ENCODE measurements at regions not wholly inside any gene's neighbourhood (a gene's known extent, or its start where the extent isn't known, plus 50 kb on each side); places are given as distances from the start of the nearest gene placed in this dataset.
"Not testable (repeated sequence)": the region's sequence is repeated elsewhere in the genome, so short reads cannot be mapped to it uniquely, and the experiment has no call there.

GRCh38 chr4:79599691-79600090 lies 191.7 kb upstream of the GK2 start:
- Histone ChIP-seq H3K9ac (ENCODE audit: low read depth, low read length) (no peak overlapping the region), H3K36me3 (ENCODE audit: insufficient read depth, low read length) (no peaks in the 10 kb centered on the region), H3K9me3 (ENCODE audit: control insufficient read depth, insufficient read depth, low read length) (no peaks in the 10 kb centered on the region), H3K4me1 (ENCODE audit: insufficient read depth, low read length) (no peaks in the 10 kb centered on the region)

GRCh38 chr4:79598801-79599200 lies 190.8 kb upstream of the GK2 start:
- Histone ChIP-seq H3K9me3 (ENCODE audit: control insufficient read depth, insufficient read depth, low read length) (no peaks in the 10 kb centered on the region), H3K36me3 (ENCODE audit: insufficient read depth, low read length) (no peaks in the 10 kb centered on the region), H3K9ac (ENCODE audit: low read depth, low read length) (no peak overlapping the region), H3K4me1 (ENCODE audit: insufficient read depth, low read length) (no peaks in the 10 kb centered on the region)

GRCh38 chr4:79598214-79598613 lies 190.2 kb upstream of the GK2 start:
- Histone ChIP-seq H3K9ac (ENCODE audit: low read depth, low read length) (no peak overlapping the region), H3K4me1 (ENCODE audit: insufficient read depth, low read length) (no peaks in the 10 kb centered on the region), H3K36me3 (ENCODE audit: insufficient read depth, low read length) (no peaks in the 10 kb centered on the region), H3K9me3 (ENCODE audit: control insufficient read depth, insufficient read depth, low read length) (no peaks in the 10 kb centered on the region)

- H3K36me3 ChIP-seq (ENCODE audit: insufficient read depth, low read length) = no peaks in the 10 kb centered on the region
- H3K4me1 ChIP-seq (ENCODE audit: insufficient read depth, low read length) = no peaks in the 10 kb centered on the region
- no peaks in the 10 kb centered on the region for H3K9me3 ChIP-seq (ENCODE audit: control insufficient read depth, insufficient read depth, low read length)
- no peak overlapping the region for H3K9ac ChIP-seq (ENCODE audit: low read depth, low read length)
Observed at GRCh38 chr4:79597266-79597665, 189.2 kb upstream of the GK2 start.

GRCh38 chr4:79592218-79592617 lies 184.2 kb upstream of the GK2 start:
- H3K36me3 ChIP-seq (ENCODE audit: insufficient read depth, low read length); H3K9ac ChIP-seq (ENCODE audit: low read depth, low read length); H3K4me1 ChIP-seq (ENCODE audit: insufficient read depth, low read length); H3K9me3 ChIP-seq (ENCODE audit: control insufficient read depth, insufficient read depth, low read length): not testable (repeated sequence)

GRCh38 chr4:79588679-79589078 lies 180.7 kb upstream of the GK2 start:
- Histone ChIP-seq H3K4me1 (ENCODE audit: insufficient read depth, low read length) (peaks cover 6% of the 10 kb centered on the region; the same call in 1 of the 2 replicates), H3K9ac (ENCODE audit: low read depth, low read length) (no peak overlapping the region), H3K36me3 (ENCODE audit: insufficient read depth, low read length) (no peaks in the 10 kb centered on the region), H3K9me3 (ENCODE audit: control insufficient read depth, insufficient read depth, low read length) (peaks cover 4% of the 10 kb centered on the region; the same call in 1 of the 2 replicates)

- not testable (repeated sequence) for H3K36me3 ChIP-seq (ENCODE audit: insufficient read depth, low read length); H3K9ac ChIP-seq (ENCODE audit: low read depth, low read length); H3K9me3 ChIP-seq (ENCODE audit: control insufficient read depth, insufficient read depth, low read length); H3K4me1 ChIP-seq (ENCODE audit: insufficient read depth, low read length)
Observed at GRCh38 chr4:79587207-79587606, 179.2 kb upstream of the GK2 start.

- Histone ChIP-seq H3K9me3 (ENCODE audit: control insufficient read depth, insufficient read depth, low read length) (peaks cover 4% of the 10 kb centered on the region; the same call in 1 of the 2 replicates), H3K4me1 (ENCODE audit: insufficient read depth, low read length) (peaks cover 6% of the 10 kb centered on the region; the same call in 1 of the 2 replicates), H3K36me3 (ENCODE audit: insufficient read depth, low read length) (no peaks in the 10 kb centered on the region), H3K9ac (ENCODE audit: low read depth, low read length) (no peak overlapping the region)
Observed at GRCh38 chr4:79585834-79586233, 177.8 kb upstream of the GK2 start.

GRCh38 chr4:79585330-79585729 lies 177.3 kb upstream of the GK2 start:
- no peaks in the 10 kb centered on the region for H3K36me3 ChIP-seq (ENCODE audit: insufficient read depth, low read length)
- H3K4me1 ChIP-seq (ENCODE audit: insufficient read depth, low read length) = peaks cover 6% of the 10 kb centered on the region; the same call in 1 of the 2 replicates

GRCh38 chr4:79584902-79585301 lies 176.9 kb upstream of the GK2 start:
- peaks cover 6% of the 10 kb centered on the region; the same call in 1 of the 2 replicates for H3K4me1 ChIP-seq (ENCODE audit: insufficient read depth, low read length)
- H3K9ac ChIP-seq (ENCODE audit: low read depth, low read length) = no peak overlapping the region
- H3K36me3 ChIP-seq (ENCODE audit: insufficient read depth, low read length) = no peaks in the 10 kb centered on the region
- H3K9me3 ChIP-seq (ENCODE audit: control insufficient read depth, insufficient read depth, low read length) = peaks cover 4% of the 10 kb centered on the region; the same call in 1 of the 2 replicates

More at GRCh38 chr4:79585330-79585729, 177.3 kb upstream of the GK2 start:
- H3K9ac ChIP-seq (ENCODE audit: low read depth, low read length) = no peak overlapping the region
- H3K9me3 ChIP-seq (ENCODE audit: control insufficient read depth, insufficient read depth, low read length) = peaks cover 4% of the 10 kb centered on the region; the same call in 1 of the 2 replicates

GRCh38 chr4:79584352-79584751 lies 176.3 kb upstream of the GK2 start:
- H3K36me3 ChIP-seq (ENCODE audit: insufficient read depth, low read length) = no peaks in the 10 kb centered on the region
- H3K4me1 ChIP-seq (ENCODE audit: insufficient read depth, low read length) = peaks cover 6% of the 10 kb centered on the region; the same call in 1 of the 2 replicates
- H3K9ac ChIP-seq (ENCODE audit: low read depth, low read length) = no peak overlapping the region
- H3K9me3 ChIP-seq (ENCODE audit: control insufficient read depth, insufficient read depth, low read length) = peaks cover 4% of the 10 kb centered on the region; the same call in 1 of the 2 replicates

- Histone ChIP-seq H3K36me3 (ENCODE audit: insufficient read depth, low read length) (no peaks in the 10 kb centered on the region), H3K9me3 (ENCODE audit: control insufficient read depth, insufficient read depth, low read length) (no peaks in the 10 kb centered on the region), H3K9ac (ENCODE audit: low read depth, low read length) (no peak overlapping the region), H3K4me1 (ENCODE audit: insufficient read depth, low read length) (peaks cover 15% of the 10 kb centered on the region)
Observed at GRCh38 chr4:79578606-79579005, 170.6 kb upstream of the GK2 start.

- no peak overlapping the region for H3K9ac ChIP-seq (ENCODE audit: low read depth, low read length)
- peaks cover 15% of the 10 kb centered on the region for H3K4me1 ChIP-seq (ENCODE audit: insufficient read depth, low read length)
- no peaks in the 10 kb centered on the region for H3K36me3 ChIP-seq (ENCODE audit: insufficient read depth, low read length)
Observed at GRCh38 chr4:79576429-79576753, 168.4 kb upstream of the GK2 start.

GRCh38 chr4:79575709-79576428 lies 167.8 kb upstream of the GK2 start:
- Histone ChIP-seq H3K4me1 (ENCODE audit: insufficient read depth, low read length) (peaks cover 19% of the 10 kb centered on the region), H3K9me3 (ENCODE audit: control insufficient read depth, insufficient read depth, low read length) (no peaks in the 10 kb centered on the region)

More at GRCh38 chr4:79576429-79576753, 168.4 kb upstream of the GK2 start:
- H3K9me3 ChIP-seq (ENCODE audit: control insufficient read depth, insufficient read depth, low read length) = no peaks in the 10 kb centered on the region

GRCh38 chr4:79574741-79575451 lies 166.9 kb upstream of the GK2 start:
- peaks cover 21% of the 10 kb centered on the region for H3K4me1 ChIP-seq (ENCODE audit: insufficient read depth, low read length)
- no peak overlapping the region for H3K9ac ChIP-seq (ENCODE audit: low read depth, low read length)
- H3K9me3 ChIP-seq (ENCODE audit: control insufficient read depth, insufficient read depth, low read length) = no peaks in the 10 kb centered on the region
- no peaks in the 10 kb centered on the region for H3K36me3 ChIP-seq (ENCODE audit: insufficient read depth, low read length)

More at GRCh38 chr4:79575709-79576428, 167.8 kb upstream of the GK2 start:
- Histone ChIP-seq H3K9ac (ENCODE audit: low read depth, low read length) (no peak overlapping the region), H3K36me3 (ENCODE audit: insufficient read depth, low read length) (no peaks in the 10 kb centered on the region)
